Keratinocyte (primary cell): ENCODE measurements at regions not wholly inside any gene's neighbourhood (a gene's known extent, or its start where the extent isn't known, plus 50 kb on each side); places are given as distances from the start of the nearest gene placed in this dataset.

Experiments used
- DNase-seq: peaks from one replicate; pipeline ENCODE4 v3.0.0-alpha.2; 2011; ENCODE audit warnings: low read depth, missing footprints, low spot score
- FAIRE-seq: peaks from 2 replicates; lab custom pipeline; 2011; peaks lifted over from hg19 to GRCh38; lab: Jason Lieb, UNC
- H2AFZ ChIP-seq: 2 replicates; pipeline ENCODE4 v1.6.0; 2012; ENCODE audit warnings: low read length, control low read depth, inconsistent platforms; ENCODE audit not compliant: control insufficient read depth
- H3K27ac ChIP-seq: 2 replicates; pipeline ENCODE4 v1.5.1; 2011; ENCODE audit warnings: low read length; ENCODE audit not compliant: control insufficient read depth, insufficient read depth
- H3K27me3 ChIP-seq: 3 replicates; pipeline ENCODE4 v1.6.0; 2011; ENCODE audit warnings: low read length; ENCODE audit not compliant: control insufficient read depth, insufficient read depth; ENCODE audit errors: extremely low read depth
- H3K36me3 ChIP-seq, 2 experiments: 2 replicates in 1 of 2; 3 replicates in 1 of 2; pipeline ENCODE4 v1.5.1; 2011; ENCODE audit warnings: low read length in 2 of 2, mild to moderate bottlenecking in 1 of 2; ENCODE audit not compliant: control insufficient read depth in 2 of 2, insufficient read depth in 2 of 2; ENCODE audit errors: extremely low read depth in 1 of 2
- H3K4me1 ChIP-seq: 3 replicates; pipeline ENCODE4 v1.5.1; 2011; ENCODE audit warnings: low read length; ENCODE audit not compliant: control insufficient read depth, insufficient read depth; ENCODE audit errors: extremely low read depth
- H3K4me2 ChIP-seq: 3 replicates; pipeline ENCODE4 v1.6.0; 2011; ENCODE audit warnings: low read depth, low read length; ENCODE audit not compliant: control insufficient read depth, insufficient read depth; ENCODE audit errors: extremely low read depth
- H3K4me3 ChIP-seq, 3 experiments: fragments of 200-600 bp in 1 of 3; sonication (generic) in 1 of 3; 2 replicates in 2 of 3; 3 replicates in 1 of 3; pipeline ENCODE4 v1.5.1; 2011 to 2016; ENCODE audit warnings: low read length in 3 of 3, mild to moderate bottlenecking in 3 of 3, control low read depth in 2 of 3, inconsistent platforms in 1 of 3, low read depth in 1 of 3, mixed read lengths in 1 of 3, mixed run types in 1 of 3, moderate library complexity in 1 of 3; ENCODE audit not compliant: control insufficient read depth in 2 of 3, insufficient read depth in 2 of 3; ENCODE audit errors: extremely low read depth in 1 of 3
- H3K79me2 ChIP-seq: 2 replicates; pipeline ENCODE4 v1.6.0; 2012; ENCODE audit warnings: low read length; ENCODE audit not compliant: control insufficient read depth, insufficient read depth
- H3K9ac ChIP-seq: 3 replicates; pipeline ENCODE4 v1.6.0; 2011; ENCODE audit warnings: low read length; ENCODE audit not compliant: control insufficient read depth, insufficient read depth; ENCODE audit errors: extremely low read depth
- H3K9me1 ChIP-seq: 3 replicates; pipeline ENCODE4 v1.6.0; 2011; ENCODE audit warnings: low read length; ENCODE audit not compliant: control insufficient read depth, insufficient read depth; ENCODE audit errors: extremely low read depth
- H3K9me3 ChIP-seq: 2 replicates; pipeline ENCODE4 v1.5.1; 2012; ENCODE audit warnings: low read depth, low read length; ENCODE audit not compliant: control insufficient read depth
- H4K20me1 ChIP-seq: 3 replicates; pipeline ENCODE4 v1.6.0; 2011; ENCODE audit warnings: low read length; ENCODE audit not compliant: control insufficient read depth, insufficient read depth; ENCODE audit errors: extremely low read depth
- CTCF ChIP-seq, 3 experiments: IDR thresholded peaks in 1 of 3; conservative IDR thresholded peaks in 1 of 3; optimal IDR thresholded peaks in 1 of 3; 2 replicates in 2 of 3; 3 replicates in 1 of 3; pipeline versions ENCODE3 to v1.5.1; 2011; ENCODE audit warnings: low read length in 3 of 3, mild to moderate bottlenecking in 3 of 3, moderate library complexity in 2 of 3, control low read depth in 1 of 3, inconsistent platforms in 1 of 3; ENCODE audit not compliant: insufficient read depth in 2 of 3; ENCODE audit errors: extremely low read depth in 1 of 3
- EZH2 ChIP-seq: IDR thresholded peaks from one replicate; pipeline ENCODE4 v1.6.1; 2012; ENCODE audit warnings: inconsistent platforms, mild to moderate bottlenecking, low read length, moderate library complexity
- dilution Hi-C: fragments of 300-500 bp; cut with MboI; formaldehyde crosslinking; loops from one replicate; pipeline ENCODE4 v1.7.0; 2020; ENCODE audit warnings: low sequenced_read_pairs; ENCODE audit not compliant: extremely low pct_ligation_motif_present

- no peak for DNase-seq
- no peak for FAIRE-seq
- no peaks in the 10 kb centered on the region for H3K4me1 ChIP-seq
- no peak overlapping the region for H3K4me3 ChIP-seq
- H3K9me3 ChIP-seq: no peaks in the 10 kb centered on the region
- dilution Hi-C loops: no loop called here
- H3K27me3 ChIP-seq: no peaks in the 10 kb centered on the region
- H3K9ac ChIP-seq: no peak overlapping the region
- H4K20me1 ChIP-seq: no peaks in the 10 kb centered on the region
- H3K4me2 ChIP-seq: no peak overlapping the region
- no peaks in the 10 kb centered on the region for H3K79me2 ChIP-seq
- no peaks in the 10 kb centered on the region for H3K9me1 ChIP-seq
- TF ChIP-seq CTCF (optimal IDR thresholded peaks at IDR 0.05 in 1 of 3, IDR thresholded peaks at IDR 0.05 in 1 of 3, conservative IDR thresholded peaks at IDR 0.05 in 1 of 3; ENCODE audit: extremely low read depth in 1 of 3, insufficient read depth in 2 of 3, low read length in 3 of 3): no peak
- TF ChIP-seq EZH2: no peak
- H3K36me3 ChIP-seq: no peaks in the 10 kb centered on the region
- H3K27ac ChIP-seq: no peak overlapping the region
- H2AFZ ChIP-seq: no peak overlapping the region
Observed at GRCh38 chr6:166057431-166057830, 110.2 kb downstream of the TBXT start.

GRCh38 chr6:166056637-166057036, 111.0 kb downstream of the TBXT start:
- TF ChIP-seq EZH2 (no peak), CTCF (optimal IDR thresholded peaks at IDR 0.05 in 1 of 3, IDR thresholded peaks at IDR 0.05 in 1 of 3, conservative IDR thresholded peaks at IDR 0.05 in 1 of 3; ENCODE audit: extremely low read depth in 1 of 3, insufficient read depth in 2 of 3, low read length in 3 of 3) (no peak)
- Histone ChIP-seq H3K27me3 (no peaks in the 10 kb centered on the region), H3K9me1 (no peaks in the 10 kb centered on the region), H3K79me2 (no peaks in the 10 kb centered on the region), H3K4me2 (no peak overlapping the region), H3K4me3 (no peak overlapping the region), H3K36me3 (no peaks in the 10 kb centered on the region), H3K4me1 (no peaks in the 10 kb centered on the region), H2AFZ (no peak overlapping the region), H3K9me3 (no peaks in the 10 kb centered on the region), H4K20me1 (no peaks in the 10 kb centered on the region), H3K9ac (no peak overlapping the region), H3K27ac (no peak overlapping the region)
- dilution Hi-C loops: no loop called here
- FAIRE-seq: no peak
- DNase-seq: no peak
